GM23338 (cell line): ENCODE measurements at regions not wholly inside any gene's neighbourhood (a gene's known extent, or its start where the extent isn't known, plus 50 kb on each side); places are given as distances from the start of the nearest gene placed in this dataset.

Experiments
- ATAC-seq: fragments of 200-7000 bp; cut with Tn5 transposase; 3 replicates; pipeline ENCODE4 v1.9.1; 2020
- DNase-seq: peaks from one replicate; pipeline ENCODE4 v3.0.0-alpha.2; 2015; ENCODE audit warnings: low spot score
- H2AFZ ChIP-seq: fragments of 200-600 bp; sonication (generic); 2 replicates; pipeline ENCODE4 v1.8.0; 2016; ENCODE audit warnings: antibody characterized with exemption, mild to moderate bottlenecking, moderate library complexity
- H3F3A ChIP-seq: fragments of 200-600 bp; sonication (generic); replicated peaks from 2 replicates; pipeline ENCODE4 v1.8.0; 2017; ENCODE audit warnings: antibody characterized with exemption, mixed run types, low read depth
- H3K27ac ChIP-seq: fragments of 200-600 bp; sonication (generic); 2 replicates; pipeline ENCODE4 v1.6.1; 2016; ENCODE audit warnings: low read depth
- H3K27me3 ChIP-seq: fragments of 200-600 bp; sonication (generic); 2 replicates; pipeline ENCODE4 v1.8.0; 2016; ENCODE audit warnings: mild to moderate bottlenecking, mixed run types, moderate library complexity; ENCODE audit not compliant: insufficient read depth
- H3K36me3 ChIP-seq: fragments of 200-600 bp; sonication (generic); 2 replicates; pipeline ENCODE4 v1.8.0; 2016; ENCODE audit warnings: mild to moderate bottlenecking; ENCODE audit not compliant: insufficient read depth
- H3K4me1 ChIP-seq: fragments of 200-600 bp; sonication (generic); 2 replicates; pipeline ENCODE4 v1.8.0; 2016; ENCODE audit warnings: mild to moderate bottlenecking, moderate library complexity; ENCODE audit not compliant: insufficient read depth
- H3K4me2 ChIP-seq: fragments of 200-600 bp; sonication (generic); 2 replicates; pipeline ENCODE4 v1.7.1; 2017; ENCODE audit warnings: mixed run types
- H3K4me3 ChIP-seq: fragments of 200-600 bp; sonication (generic); 2 replicates; pipeline ENCODE4 v1.6.1; 2016; ENCODE audit warnings: mixed run types
- H3K79me2 ChIP-seq: fragments of 200-600 bp; sonication (generic); replicated peaks from 2 replicates; pipeline ENCODE4 v1.8.0; 2017; ENCODE audit warnings: mild to moderate bottlenecking; ENCODE audit not compliant: insufficient read depth
- H3K9me2 ChIP-seq: fragments of 200-600 bp; sonication (generic); 2 replicates; pipeline ENCODE4 v1.8.0; 2017; ENCODE audit not compliant: insufficient read depth
- H4K20me1 ChIP-seq: fragments of 200-600 bp; sonication (generic); replicated peaks from 2 replicates; pipeline ENCODE4 v1.8.0; 2017; ENCODE audit warnings: mild to moderate bottlenecking; ENCODE audit not compliant: insufficient read depth
- H3K27ac Mint-ChIP-seq: 2 replicates; pipeline ENCODE4 v1.8.0; 2020; ENCODE audit warnings: inconsistent platforms, mild to moderate bottlenecking, moderate library complexity, mixed read lengths
- H3K27me3 Mint-ChIP-seq: 3 replicates; pipeline ENCODE4 v1.8.0; 2022; ENCODE audit warnings: low read depth, mild to moderate bottlenecking, moderate library complexity, mixed read lengths, inconsistent platforms; ENCODE audit not compliant: insufficient read depth, poor library complexity
- H3K36me3 Mint-ChIP-seq: 3 replicates; pipeline ENCODE4 v1.8.0; 2021; ENCODE audit warnings: low read depth, mild to moderate bottlenecking, inconsistent platforms, moderate library complexity, mixed read lengths
- H3K4me1 Mint-ChIP-seq: 3 replicates; pipeline ENCODE4 v1.8.0; 2020; ENCODE audit warnings: mild to moderate bottlenecking, inconsistent platforms, mixed read lengths
- H3K4me3 Mint-ChIP-seq: 3 replicates; pipeline ENCODE4 v1.8.0; 2021; ENCODE audit warnings: moderate library complexity, mild to moderate bottlenecking, inconsistent platforms, mixed read lengths
- H3K9me3 Mint-ChIP-seq: 3 replicates; pipeline ENCODE4 v1.8.0; 2020; ENCODE audit warnings: moderate library complexity, mild to moderate bottlenecking, inconsistent platforms, mixed read lengths
- CREB1 ChIP-seq: fragments of 250-450 bp; sonication (Bioruptor Pico); IDR thresholded peaks from 2 replicates; pipeline ENCODE4 v1.5.0; 2020; ENCODE audit warnings: low read depth, mild to moderate bottlenecking, moderate library complexity
- EZH2 ChIP-seq: fragments of 200-600 bp; sonication (generic); IDR thresholded peaks from one replicate; pipeline ENCODE4 v1.8.0; 2017; ENCODE audit warnings: antibody characterized with exemption, mild to moderate bottlenecking, low read depth; ENCODE audit not compliant: unreplicated experiment
- EZH2phosphoT487 ChIP-seq: fragments of 200-600 bp; sonication (generic); IDR thresholded peaks from one replicate; pipeline ENCODE4 v1.8.1; 2018; ENCODE audit warnings: antibody characterized with exemption; ENCODE audit not compliant: unreplicated experiment
- JUNB ChIP-seq: IDR thresholded peaks from one replicate; pipeline ENCODE4 v1.6.1; 2016; ENCODE audit warnings: antibody characterized with exemption; ENCODE audit not compliant: unreplicated experiment
- NANOG ChIP-seq: IDR thresholded peaks from 2 replicates; pipeline ENCODE4 v1.6.1; 2016; ENCODE audit warnings: antibody characterized with exemption, borderline replicate concordance
- POLR2AphosphoS5 ChIP-seq: IDR thresholded peaks from 2 replicates; pipeline ENCODE4 v1.6.1; 2016; ENCODE audit warnings: antibody characterized with exemption, low read depth
- STAT1 ChIP-seq: IDR thresholded peaks from one replicate; pipeline ENCODE4 v1.6.1; 2016; ENCODE audit warnings: antibody characterized with exemption; ENCODE audit not compliant: unreplicated experiment
- ZNF114 ChIP-seq: fragments of 250-450 bp; sonication (Bioruptor Pico); IDR thresholded peaks from 2 replicates; pipeline ENCODE4 v1.5.0; 2020; ENCODE audit warnings: mild to moderate bottlenecking, moderate library complexity
- ZNF331 ChIP-seq: fragments of 250-450 bp; sonication (Bioruptor Pico); IDR thresholded peaks from 2 replicates; pipeline ENCODE4 v1.5.0; 2020; ENCODE audit warnings: low read depth, mild to moderate bottlenecking, moderate library complexity
- TF ChIP-seq, protein P1 (sequence below): fragments of 250-450 bp; sonication (Bioruptor Pico); IDR thresholded peaks from 2 replicates; pipeline ENCODE4 v1.5.0; 2020; ENCODE audit warnings: mild to moderate bottlenecking, moderate library complexity
- TF ChIP-seq, protein P2 (sequence below): IDR thresholded peaks from one replicate; pipeline ENCODE4 v1.6.1; 2018; ENCODE audit warnings: antibody characterized with exemption; ENCODE audit not compliant: unreplicated experiment
- TF ChIP-seq, protein P3 (sequence below), 2 experiments: fragments of 200-600 bp in 1 of 2; sonication (generic) in 1 of 2; conservative IDR thresholded peaks; 2 replicates each; pipeline versions ENCODE4 v1.5.1 to v1.6.1; 2016 to 2017; ENCODE audit warnings: antibody characterized with exemption in 2 of 2, low read depth in 2 of 2, mild to moderate bottlenecking in 2 of 2, moderate library complexity in 1 of 2
- TF ChIP-seq, protein P4 (sequence below): IDR thresholded peaks from 2 replicates; pipeline ENCODE4 v1.6.1; 2016; ENCODE audit warnings: antibody characterized with exemption

DNA sequence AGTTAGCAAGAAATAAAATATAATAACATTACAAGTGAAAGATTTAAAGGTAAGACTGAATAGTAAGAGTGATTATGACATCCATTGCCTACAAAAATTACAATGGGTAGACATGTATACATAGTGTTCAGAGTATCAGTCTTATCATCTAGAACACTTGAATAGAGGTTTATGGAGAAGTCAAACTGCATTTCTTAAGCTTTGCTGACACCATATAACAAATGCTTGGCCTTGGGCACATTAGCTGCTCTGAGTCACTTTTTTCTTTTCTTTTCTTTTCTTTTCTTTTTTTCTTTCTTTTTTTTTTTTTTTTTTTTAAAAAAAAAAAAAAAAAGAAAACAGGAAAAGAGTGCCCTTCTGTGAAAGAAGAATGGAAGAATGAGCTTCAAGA, 220.0 kb downstream of the SPCS3 start:
- Histone ChIP-seq H3K79me2 (no peaks in the 10 kb centered on the region), H2AFZ (no peak overlapping the region), H3K36me3 (no peaks in the 10 kb centered on the region), H3K27ac (no peak overlapping the region), H3F3A (no peaks in the 10 kb centered on the region), H3K4me2 (no peak overlapping the region), H3K27me3 (no peaks in the 10 kb centered on the region), H3K4me3 (no peak overlapping the region), H3K9me2 (no peaks in the 10 kb centered on the region), H4K20me1 (no peaks in the 10 kb centered on the region), H3K4me1 (peaks cover 3% of the 10 kb centered on the region; the same call in 1 of the 2 replicates)
- Mint-ChIP-seq H3K36me3 (no peaks in the 10 kb centered on the region), H3K9me3 (no peaks in the 10 kb centered on the region), H3K4me3 (no peak overlapping the region), H3K4me1 (peaks cover 6% of the 10 kb centered on the region; the same call in 2 of the 3 replicates), H3K27me3 (peaks cover 3% of the 10 kb centered on the region), H3K27ac (no peak overlapping the region)
- ATAC-seq (no peak), DNase-seq (no peak)
- TF ChIP-seq STAT1 (no peak), ZNF114 (no peak), ZNF331 (CRISPR knock-in tag) (no peak), CREB1 (CRISPR knock-in tag) (no peak), NANOG (no peak), EZH2 (no peak), EZH2phosphoT487 (no peak), POLR2AphosphoS5 (no peak), JUNB (no peak)
- TF ChIP-seq, protein P1, sequence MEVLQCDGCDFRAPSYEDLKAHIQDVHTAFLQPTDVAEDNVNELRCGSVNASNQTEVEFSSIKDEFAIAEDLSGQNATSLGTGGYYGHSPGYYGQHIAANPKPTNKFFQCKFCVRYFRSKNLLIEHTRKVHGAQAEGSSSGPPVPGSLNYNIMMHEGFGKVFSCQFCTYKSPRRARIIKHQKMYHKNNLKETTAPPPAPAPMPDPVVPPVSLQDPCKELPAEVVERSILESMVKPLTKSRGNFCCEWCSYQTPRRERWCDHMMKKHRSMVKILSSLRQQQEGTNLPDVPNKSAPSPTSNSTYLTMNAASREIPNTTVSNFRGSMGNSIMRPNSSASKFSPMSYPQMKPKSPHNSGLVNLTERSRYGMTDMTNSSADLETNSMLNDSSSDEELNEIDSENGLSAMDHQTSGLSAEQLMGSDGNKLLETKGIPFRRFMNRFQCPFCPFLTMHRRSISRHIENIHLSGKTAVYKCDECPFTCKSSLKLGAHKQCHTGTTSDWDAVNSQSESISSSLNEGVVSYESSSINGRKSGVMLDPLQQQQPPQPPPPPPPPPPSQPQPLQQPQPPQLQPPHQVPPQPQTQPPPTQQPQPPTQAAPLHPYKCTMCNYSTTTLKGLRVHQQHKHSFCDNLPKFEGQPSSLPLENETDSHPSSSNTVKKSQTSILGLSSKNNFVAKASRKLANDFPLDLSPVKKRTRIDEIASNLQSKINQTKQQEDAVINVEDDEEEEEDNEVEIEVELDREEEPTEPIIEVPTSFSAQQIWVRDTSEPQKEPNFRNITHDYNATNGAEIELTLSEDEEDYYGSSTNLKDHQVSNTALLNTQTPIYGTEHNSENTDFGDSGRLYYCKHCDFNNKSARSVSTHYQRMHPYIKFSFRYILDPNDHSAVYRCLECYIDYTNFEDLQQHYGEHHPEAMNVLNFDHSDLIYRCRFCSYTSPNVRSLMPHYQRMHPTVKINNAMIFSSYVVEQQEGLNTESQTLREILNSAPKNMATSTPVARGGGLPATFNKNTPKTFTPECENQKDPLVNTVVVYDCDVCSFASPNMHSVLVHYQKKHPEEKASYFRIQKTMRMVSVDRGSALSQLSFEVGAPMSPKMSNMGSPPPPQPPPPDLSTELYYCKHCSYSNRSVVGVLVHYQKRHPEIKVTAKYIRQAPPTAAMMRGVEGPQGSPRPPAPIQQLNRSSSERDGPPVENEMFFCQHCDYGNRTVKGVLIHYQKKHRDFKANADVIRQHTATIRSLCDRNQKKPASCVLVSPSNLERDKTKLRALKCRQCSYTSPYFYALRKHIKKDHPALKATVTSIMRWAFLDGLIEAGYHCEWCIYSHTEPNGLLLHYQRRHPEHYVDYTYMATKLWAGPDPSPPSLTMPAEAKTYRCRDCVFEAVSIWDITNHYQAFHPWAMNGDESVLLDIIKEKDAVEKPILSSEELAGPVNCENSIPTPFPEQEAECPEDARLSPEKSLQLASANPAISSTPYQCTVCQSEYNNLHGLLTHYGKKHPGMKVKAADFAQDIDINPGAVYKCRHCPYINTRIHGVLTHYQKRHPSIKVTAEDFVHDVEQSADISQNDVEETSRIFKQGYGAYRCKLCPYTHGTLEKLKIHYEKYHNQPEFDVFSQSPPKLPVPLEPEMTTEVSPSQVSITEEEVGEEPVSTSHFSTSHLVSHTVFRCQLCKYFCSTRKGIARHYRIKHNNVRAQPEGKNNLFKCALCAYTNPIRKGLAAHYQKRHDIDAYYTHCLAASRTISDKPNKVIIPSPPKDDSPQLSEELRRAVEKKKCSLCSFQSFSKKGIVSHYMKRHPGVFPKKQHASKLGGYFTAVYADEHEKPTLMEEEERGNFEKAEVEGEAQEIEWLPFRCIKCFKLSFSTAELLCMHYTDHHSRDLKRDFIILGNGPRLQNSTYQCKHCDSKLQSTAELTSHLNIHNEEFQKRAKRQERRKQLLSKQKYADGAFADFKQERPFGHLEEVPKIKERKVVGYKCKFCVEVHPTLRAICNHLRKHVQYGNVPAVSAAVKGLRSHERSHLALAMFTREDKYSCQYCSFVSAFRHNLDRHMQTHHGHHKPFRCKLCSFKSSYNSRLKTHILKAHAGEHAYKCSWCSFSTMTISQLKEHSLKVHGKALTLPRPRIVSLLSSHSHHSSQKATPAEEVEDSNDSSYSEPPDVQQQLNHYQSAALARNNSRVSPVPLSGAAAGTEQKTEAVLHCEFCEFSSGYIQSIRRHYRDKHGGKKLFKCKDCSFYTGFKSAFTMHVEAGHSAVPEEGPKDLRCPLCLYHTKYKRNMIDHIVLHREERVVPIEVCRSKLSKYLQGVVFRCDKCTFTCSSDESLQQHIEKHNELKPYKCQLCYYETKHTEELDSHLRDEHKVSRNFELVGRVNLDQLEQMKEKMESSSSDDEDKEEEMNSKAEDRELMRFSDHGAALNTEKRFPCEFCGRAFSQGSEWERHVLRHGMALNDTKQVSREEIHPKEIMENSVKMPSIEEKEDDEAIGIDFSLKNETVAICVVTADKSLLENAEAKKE: no peak
- TF ChIP-seq, protein P2, sequence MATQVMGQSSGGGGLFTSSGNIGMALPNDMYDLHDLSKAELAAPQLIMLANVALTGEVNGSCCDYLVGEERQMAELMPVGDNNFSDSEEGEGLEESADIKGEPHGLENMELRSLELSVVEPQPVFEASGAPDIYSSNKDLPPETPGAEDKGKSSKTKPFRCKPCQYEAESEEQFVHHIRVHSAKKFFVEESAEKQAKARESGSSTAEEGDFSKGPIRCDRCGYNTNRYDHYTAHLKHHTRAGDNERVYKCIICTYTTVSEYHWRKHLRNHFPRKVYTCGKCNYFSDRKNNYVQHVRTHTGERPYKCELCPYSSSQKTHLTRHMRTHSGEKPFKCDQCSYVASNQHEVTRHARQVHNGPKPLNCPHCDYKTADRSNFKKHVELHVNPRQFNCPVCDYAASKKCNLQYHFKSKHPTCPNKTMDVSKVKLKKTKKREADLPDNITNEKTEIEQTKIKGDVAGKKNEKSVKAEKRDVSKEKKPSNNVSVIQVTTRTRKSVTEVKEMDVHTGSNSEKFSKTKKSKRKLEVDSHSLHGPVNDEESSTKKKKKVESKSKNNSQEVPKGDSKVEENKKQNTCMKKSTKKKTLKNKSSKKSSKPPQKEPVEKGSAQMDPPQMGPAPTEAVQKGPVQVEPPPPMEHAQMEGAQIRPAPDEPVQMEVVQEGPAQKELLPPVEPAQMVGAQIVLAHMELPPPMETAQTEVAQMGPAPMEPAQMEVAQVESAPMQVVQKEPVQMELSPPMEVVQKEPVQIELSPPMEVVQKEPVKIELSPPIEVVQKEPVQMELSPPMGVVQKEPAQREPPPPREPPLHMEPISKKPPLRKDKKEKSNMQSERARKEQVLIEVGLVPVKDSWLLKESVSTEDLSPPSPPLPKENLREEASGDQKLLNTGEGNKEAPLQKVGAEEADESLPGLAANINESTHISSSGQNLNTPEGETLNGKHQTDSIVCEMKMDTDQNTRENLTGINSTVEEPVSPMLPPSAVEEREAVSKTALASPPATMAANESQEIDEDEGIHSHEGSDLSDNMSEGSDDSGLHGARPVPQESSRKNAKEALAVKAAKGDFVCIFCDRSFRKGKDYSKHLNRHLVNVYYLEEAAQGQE: no peak
- TF ChIP-seq, protein P3, sequence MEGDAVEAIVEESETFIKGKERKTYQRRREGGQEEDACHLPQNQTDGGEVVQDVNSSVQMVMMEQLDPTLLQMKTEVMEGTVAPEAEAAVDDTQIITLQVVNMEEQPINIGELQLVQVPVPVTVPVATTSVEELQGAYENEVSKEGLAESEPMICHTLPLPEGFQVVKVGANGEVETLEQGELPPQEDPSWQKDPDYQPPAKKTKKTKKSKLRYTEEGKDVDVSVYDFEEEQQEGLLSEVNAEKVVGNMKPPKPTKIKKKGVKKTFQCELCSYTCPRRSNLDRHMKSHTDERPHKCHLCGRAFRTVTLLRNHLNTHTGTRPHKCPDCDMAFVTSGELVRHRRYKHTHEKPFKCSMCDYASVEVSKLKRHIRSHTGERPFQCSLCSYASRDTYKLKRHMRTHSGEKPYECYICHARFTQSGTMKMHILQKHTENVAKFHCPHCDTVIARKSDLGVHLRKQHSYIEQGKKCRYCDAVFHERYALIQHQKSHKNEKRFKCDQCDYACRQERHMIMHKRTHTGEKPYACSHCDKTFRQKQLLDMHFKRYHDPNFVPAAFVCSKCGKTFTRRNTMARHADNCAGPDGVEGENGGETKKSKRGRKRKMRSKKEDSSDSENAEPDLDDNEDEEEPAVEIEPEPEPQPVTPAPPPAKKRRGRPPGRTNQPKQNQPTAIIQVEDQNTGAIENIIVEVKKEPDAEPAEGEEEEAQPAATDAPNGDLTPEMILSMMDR (conservative IDR thresholded peaks at IDR 0.05; ENCODE audit: low read depth in 2 of 2): no peak
- TF ChIP-seq, protein P4, sequence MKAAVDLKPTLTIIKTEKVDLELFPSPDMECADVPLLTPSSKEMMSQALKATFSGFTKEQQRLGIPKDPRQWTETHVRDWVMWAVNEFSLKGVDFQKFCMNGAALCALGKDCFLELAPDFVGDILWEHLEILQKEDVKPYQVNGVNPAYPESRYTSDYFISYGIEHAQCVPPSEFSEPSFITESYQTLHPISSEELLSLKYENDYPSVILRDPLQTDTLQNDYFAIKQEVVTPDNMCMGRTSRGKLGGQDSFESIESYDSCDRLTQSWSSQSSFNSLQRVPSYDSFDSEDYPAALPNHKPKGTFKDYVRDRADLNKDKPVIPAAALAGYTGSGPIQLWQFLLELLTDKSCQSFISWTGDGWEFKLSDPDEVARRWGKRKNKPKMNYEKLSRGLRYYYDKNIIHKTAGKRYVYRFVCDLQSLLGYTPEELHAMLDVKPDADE: no peak
